GM18907 (cell line): ENCODE measurements at regions not wholly inside any gene's neighbourhood (a gene's known extent, or its start where the extent isn't known, plus 50 kb on each side); places are given as distances from the start of the nearest gene placed in this dataset.

Source experiments
- ATAC-seq: cut with Tn5 transposase; IDR thresholded peaks from one replicate; pipeline ENCODE4 v1.9.1; 2021; ENCODE audit warnings: mild to moderate bottlenecking, moderate library complexity; ENCODE audit not compliant: unreplicated experiment

DNA sequence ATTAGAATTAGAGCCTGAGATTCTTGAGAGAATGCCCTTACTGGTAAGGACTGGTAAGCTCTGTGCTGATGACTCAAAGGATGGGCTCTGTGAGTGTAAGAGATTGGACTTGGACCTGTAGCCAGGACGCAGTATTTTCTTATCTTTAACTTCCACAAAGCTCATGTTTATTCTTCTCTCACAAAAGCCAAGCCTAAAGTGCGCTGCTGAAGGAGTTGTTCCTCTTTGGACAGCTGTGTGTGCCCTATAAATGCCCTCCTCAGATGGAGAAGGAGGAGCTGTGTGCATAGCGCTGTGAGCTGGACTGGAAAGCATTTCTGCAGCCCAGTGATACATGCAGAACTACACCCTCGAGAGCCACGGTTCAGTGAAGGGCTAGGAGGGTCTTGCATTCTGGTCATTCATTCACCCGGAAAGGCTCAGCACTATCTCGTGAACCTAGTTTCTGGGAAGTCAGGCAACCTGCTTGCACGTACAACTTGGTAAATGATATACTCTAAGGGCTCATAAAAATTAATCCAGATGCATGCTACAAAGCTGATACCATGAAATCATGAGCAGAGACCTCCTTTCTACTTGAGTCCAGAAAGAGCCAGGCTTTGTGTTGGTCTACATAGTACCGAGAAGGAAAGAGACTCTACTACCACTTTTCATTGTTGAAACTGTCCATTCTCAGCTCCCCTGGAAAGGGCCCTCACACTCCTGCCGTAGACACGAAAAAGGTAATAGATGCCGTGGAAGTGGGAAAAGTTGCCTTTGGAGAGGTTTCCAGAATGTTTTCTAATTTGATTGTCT is 103.0 kb upstream of the TBL1XR1 start:
- ATAC-seq: peak; percentile 96

DNA sequence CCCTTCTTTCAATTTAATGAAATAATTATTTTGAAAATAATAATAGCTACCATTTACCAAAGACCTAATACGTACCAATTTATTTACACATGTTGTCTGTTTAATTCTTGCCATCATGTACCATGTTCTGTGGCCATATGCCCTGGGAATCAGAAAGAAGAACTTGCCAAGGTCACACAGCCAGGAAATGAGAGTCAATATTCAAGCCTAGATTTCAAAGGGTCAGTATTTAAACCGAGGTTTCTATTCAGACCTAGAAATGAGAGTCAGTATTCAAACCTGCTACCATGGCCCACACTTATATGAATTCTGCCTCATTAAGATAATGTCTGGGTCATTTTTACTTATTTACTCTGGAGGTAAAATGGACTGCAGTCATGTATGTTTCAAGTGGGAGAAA is 103.6 kb upstream of the TBL1XR1 start:
- peak; percentile 59 for ATAC-seq

DNA sequence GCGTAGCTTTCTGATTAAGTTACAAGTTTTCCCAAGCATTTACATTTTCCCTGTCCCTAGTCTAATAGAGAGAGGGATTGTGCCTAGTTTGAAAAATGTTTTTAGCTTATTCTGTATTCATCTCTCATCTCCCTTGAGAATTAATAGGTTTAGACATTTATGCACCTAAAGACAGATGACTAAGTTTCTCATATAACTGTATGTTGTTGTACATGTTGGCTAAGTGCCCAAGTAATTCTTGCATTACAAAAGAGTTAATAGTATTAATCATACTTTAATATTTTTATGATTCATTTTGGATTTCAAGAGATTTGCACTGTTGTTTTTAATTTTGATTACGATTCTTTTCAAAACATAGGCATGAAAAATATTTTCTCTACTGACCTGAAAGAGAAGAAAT is 109.0 kb upstream of the TBL1XR1 start:
- ATAC-seq: no peak

DNA sequence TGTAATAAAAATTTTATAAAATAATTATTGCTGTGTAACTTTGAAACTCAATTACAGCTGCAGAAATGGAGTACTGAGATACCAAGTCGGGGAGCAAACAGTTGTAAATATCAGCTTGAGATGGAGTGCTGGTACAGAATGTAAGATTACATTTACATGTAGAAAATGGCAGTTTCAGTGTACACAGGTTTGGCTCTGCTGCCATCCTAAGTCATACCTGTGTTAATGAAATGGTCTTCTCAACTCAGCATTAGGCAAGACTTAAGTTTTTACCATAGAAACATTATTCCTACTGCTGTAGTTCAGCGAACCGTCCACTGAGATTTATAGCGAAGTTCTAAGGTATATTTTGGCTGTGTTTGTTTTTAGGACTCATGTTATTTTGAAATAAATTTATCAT is 110.1 kb upstream of the TBL1XR1 start:
- no peak for ATAC-seq

- no peak for ATAC-seq
Measured at GRCh38 chr3:177307826-177308225, 110.5 kb upstream of the TBL1XR1 start.

GRCh38 chr3:177308286-177308685 is 111.0 kb upstream of the TBL1XR1 start:
- no peak for ATAC-seq

DNA sequence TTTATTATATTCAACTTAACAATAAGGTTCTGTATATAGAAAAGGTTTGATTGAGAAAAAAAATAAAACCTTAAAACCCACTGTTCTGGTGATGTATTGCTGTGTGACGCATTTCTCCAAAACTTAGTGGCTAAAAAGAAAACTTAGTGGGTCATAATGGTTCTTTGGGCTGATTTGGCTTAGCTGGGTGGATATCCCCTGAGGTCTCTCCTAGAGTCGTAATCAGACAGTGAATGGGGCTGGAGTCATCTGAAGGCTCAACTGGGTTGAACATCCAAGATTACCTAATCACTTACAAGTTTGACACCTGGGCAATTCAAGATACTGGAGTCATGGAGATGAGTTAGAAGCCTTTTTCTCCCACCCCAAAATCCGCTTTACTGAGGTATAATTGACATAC is 111.6 kb upstream of the TBL1XR1 start:
- no peak for ATAC-seq

- ATAC-seq: no peak
Measured at GRCh38 chr3:177312491-177312890, 115.2 kb upstream of the TBL1XR1 start.

DNA sequence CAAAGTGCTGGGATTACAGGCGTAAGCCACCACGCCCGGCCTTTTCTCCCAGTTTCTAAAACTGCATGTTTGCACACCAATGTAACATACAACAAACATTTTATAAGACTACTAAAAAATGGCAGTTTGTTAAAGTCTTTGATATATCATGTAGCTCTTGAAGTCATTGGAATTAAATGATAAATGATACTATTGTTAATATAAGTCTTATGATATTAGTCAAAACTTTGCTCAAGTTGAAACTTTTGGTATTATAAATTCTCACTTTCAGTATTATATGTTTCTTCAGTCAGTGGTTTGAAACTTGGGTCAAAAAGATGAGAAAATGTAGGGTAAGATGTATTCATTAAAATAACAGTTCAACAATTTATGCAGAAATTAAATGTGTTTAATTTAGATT is 117.6 kb upstream of the TBL1XR1 start:
- ATAC-seq: peak; percentile 59

GRCh38 chr3:177317247-177317646 is 120.0 kb upstream of the TBL1XR1 start:
- ATAC-seq: no peak

DNA sequence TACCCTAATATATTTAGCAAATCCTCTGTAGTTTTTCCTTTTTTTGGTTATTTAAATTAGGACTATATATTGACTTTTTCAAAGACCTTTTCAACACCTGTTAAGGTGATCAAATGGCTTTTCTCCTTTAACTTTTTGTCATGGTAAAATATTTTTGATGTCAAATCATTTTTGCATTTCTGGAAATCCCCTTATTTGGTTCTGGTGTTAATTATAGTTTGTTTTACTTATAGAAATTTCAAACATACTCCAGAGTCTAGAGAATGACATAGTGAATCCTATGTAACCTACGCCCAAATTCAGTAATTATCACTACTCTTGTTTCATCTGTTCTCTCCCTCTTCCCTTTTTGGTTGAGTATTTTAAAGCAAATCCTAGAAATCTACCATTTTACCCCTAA is 121.3 kb upstream of the TBL1XR1 start:
- ATAC-seq: no peak

DNA sequence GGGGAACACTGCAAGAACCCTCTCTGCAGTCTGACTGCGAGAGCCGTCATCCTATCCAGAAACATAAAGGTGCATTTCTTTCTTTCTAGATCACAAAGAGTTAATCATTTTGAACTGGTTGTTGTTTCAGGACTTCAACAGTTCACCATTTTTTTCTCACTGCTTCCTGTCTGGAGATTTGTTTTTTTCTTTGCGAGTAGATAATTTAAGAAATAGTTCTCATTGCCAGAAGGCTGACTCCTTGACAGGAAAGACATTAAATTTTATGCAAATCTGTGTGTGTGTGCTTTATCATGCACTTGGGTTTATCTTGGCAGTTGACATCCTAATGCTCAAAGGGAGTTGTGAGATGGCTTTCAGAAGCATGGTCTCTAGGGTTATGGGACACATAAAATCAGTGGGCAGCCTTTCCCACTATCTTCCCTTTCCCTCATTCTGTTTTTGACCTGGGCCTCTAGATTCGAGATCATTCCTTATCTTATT is 123.5 kb upstream of the TBL1XR1 start:
- peak; percentile 60 for ATAC-seq

- no peak for ATAC-seq
Measured at GRCh38 chr3:177321819-177322218, 124.5 kb upstream of the TBL1XR1 start.

DNA sequence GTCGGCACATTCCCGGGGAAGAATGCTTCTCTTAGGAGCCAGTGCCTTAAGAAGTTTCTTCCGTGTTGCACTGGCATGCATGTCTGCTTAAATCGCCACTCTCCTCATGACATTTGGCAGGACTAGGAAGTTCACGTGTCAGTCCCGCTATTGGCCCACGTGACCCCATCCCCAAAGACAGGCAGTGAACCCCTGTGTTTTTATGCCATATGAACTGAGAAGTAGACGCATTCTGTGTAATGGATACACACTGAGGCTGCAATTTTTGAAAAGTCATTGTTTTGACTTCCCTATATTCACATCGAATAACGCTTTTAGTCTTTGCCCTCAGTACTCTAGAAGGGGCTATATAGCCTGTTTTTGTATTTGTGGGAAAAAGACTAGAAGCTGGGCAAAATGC is 125.6 kb upstream of the TBL1XR1 start:
- no peak for ATAC-seq

- ATAC-seq: no peak
Measured at GRCh38 chr3:177329854-177330253, 132.6 kb upstream of the TBL1XR1 start.

GRCh38 chr3:177330779-177331178 is 133.5 kb upstream of the TBL1XR1 start:
- no peak for ATAC-seq

DNA sequence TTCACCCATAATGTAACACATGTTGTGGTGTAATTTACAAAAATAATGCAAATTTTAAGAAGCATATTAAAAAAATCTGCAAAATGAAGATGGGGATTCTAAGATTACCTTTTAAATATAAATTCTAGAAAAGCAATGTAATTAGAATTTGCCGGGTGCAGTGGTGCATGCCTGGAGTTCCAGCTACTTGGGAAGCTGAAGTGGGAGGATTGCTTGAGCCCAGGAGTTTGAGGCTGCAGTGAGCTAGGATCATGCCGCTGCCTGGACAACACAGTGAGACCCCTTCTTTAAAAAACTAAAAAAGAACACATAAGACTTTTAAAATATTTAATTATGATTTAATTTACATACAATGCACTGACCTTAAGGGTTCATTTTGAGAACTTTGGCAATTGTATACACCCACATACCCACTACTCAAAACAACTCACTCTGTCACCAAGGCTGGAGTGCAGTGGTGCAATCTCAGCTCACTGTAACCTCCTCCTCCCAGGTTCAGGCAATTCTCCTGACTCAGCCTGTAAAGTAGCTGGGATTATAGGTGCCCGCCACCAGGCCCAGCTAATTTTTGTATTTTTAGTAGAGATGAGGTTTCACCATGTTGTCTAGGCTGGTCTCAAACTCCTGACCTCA is 134.0 kb upstream of the TBL1XR1 start:
- no peak for ATAC-seq

GRCh38 chr3:177332955-177333354 is 135.7 kb upstream of the TBL1XR1 start:
- no peak for ATAC-seq

DNA sequence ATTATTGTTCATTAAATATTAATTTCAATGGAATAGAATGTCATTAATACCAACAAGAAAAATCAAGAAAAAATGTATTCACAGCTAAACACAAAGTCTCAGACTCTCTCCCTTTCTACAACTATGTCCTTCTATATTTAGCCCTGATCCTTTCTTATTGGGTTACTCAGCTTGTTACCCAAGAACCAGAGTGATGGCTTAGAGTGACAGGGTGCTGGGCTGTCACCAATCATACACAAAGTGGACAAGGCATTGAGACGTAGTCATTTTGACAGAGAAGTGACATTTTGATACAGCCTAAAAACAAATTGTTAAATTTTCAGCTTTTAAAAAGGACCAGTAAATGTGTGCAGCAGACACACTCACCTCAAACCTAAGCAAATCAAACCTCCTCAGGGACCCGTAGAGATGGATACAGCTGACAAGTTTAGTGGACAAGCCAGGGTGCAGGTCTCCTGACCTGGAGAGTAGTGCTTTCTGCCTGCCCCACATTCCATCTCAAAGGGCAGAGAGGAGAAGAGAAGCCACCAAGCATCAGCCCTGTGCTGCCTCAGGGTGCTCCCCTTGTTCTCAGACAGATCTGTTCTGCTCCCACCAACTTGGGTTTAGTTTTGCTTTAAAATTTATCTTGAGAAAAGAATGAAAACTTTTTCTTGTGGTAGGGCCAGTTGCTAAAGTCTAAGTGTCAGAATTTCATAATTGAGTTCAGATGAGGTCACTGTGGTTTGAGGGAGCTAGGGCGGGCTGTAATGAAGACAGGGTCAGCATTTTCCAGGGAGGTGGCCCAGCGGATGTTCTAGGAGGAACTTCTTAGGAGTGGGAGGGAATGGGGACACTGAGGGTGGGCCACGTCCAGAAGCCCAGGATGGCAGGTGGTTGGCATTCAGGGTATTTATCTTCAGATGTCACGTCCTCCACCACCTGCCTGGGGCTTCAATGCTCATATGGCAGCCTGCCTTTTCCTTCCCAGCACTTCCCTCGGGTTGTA is 136.5 kb upstream of the TBL1XR1 start:
- ATAC-seq: no peak

- no peak for ATAC-seq
Measured at GRCh38 chr3:177334803-177335202, 137.5 kb upstream of the TBL1XR1 start.

- ATAC-seq: no peak
Measured at GRCh38 chr3:177335728-177336127, 138.4 kb upstream of the TBL1XR1 start.
